ENCODE measurements at regions not wholly inside any gene's neighbourhood (a gene's known extent, or its start where the extent isn't known, plus 50 kb on each side); places are given as distances from the start of the nearest gene placed in this dataset.

GRCh38 chr19:31064491-31064890 lies 284.7 kb downstream of the TSHZ3 start:
- TF ChIP-seq POLR2A (IDR thresholded peaks at IDR 0.05) = no peak
- TF ChIP-seq, protein P1, sequence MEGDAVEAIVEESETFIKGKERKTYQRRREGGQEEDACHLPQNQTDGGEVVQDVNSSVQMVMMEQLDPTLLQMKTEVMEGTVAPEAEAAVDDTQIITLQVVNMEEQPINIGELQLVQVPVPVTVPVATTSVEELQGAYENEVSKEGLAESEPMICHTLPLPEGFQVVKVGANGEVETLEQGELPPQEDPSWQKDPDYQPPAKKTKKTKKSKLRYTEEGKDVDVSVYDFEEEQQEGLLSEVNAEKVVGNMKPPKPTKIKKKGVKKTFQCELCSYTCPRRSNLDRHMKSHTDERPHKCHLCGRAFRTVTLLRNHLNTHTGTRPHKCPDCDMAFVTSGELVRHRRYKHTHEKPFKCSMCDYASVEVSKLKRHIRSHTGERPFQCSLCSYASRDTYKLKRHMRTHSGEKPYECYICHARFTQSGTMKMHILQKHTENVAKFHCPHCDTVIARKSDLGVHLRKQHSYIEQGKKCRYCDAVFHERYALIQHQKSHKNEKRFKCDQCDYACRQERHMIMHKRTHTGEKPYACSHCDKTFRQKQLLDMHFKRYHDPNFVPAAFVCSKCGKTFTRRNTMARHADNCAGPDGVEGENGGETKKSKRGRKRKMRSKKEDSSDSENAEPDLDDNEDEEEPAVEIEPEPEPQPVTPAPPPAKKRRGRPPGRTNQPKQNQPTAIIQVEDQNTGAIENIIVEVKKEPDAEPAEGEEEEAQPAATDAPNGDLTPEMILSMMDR (IDR thresholded peaks at IDR 0.05) = no peak
- no peak for TF ChIP-seq POLR2AphosphoS5 (IDR thresholded peaks at IDR 0.05)

Measured in prostate gland (tissue), 2 donors.